ENCODE measurements at regions not wholly inside any gene's neighbourhood (a gene's known extent, or its start where the extent isn't known, plus 50 kb on each side); places are given as distances from the start of the nearest gene placed in this dataset.

- Histone ChIP-seq H3K4me3 (ENCODE audit: low read depth in 1 of 3, low read length in 3 of 3) (no peak overlapping the region), H3K4me1 (ENCODE audit: control insufficient read depth in 3 of 3, insufficient read depth in 2 of 3, low read depth in 1 of 3, low read length in 2 of 3) (no peaks in the 10 kb centered on the region), H3K36me3 (ENCODE audit: control insufficient read depth in 3 of 3, insufficient read depth in 2 of 3, low read depth in 1 of 3, low read length in 3 of 3) (no peaks in the 10 kb centered on the region), H3K27me3 (ENCODE audit: control insufficient read depth in 3 of 3, insufficient read depth in 3 of 3, low read length in 3 of 3) (no peaks in the 10 kb centered on the region), H3K27ac (ENCODE audit: low read depth in 1 of 3, low read length in 2 of 3) (no peak overlapping the region), H3K9me3 (ENCODE audit: control insufficient read depth in 2 of 2, insufficient read depth in 1 of 2, low read depth in 1 of 2, low read length in 1 of 2) (no peaks in the 10 kb centered on the region)
- DNase-seq (no peak), FAIRE-seq (no peak)
- 76 to 85% (median 78%) methylated on average over 2 of the region's 2 CpGs for WGBS, 3 donors
Measured at GRCh38 chr3:145134738-145135137, 1026.2 kb downstream of the PLOD2 start.

- WGBS, 3 donors: 67 to 75% (median 69%) methylated on average over 3 of the region's 3 CpGs
- Histone ChIP-seq H3K9me3 (ENCODE audit: control insufficient read depth in 2 of 2, insufficient read depth in 1 of 2, low read depth in 1 of 2, low read length in 1 of 2) (no peaks in the 10 kb centered on the region), H3K4me3 (ENCODE audit: low read depth in 1 of 3, low read length in 3 of 3) (no peak overlapping the region), H3K4me1 (ENCODE audit: control insufficient read depth in 3 of 3, insufficient read depth in 2 of 3, low read depth in 1 of 3, low read length in 2 of 3) (no peaks in the 10 kb centered on the region), H3K36me3 (ENCODE audit: control insufficient read depth in 3 of 3, insufficient read depth in 2 of 3, low read depth in 1 of 3, low read length in 3 of 3) (no peaks in the 10 kb centered on the region), H3K27ac (ENCODE audit: low read depth in 1 of 3, low read length in 2 of 3) (no peak overlapping the region), H3K27me3 (ENCODE audit: control insufficient read depth in 3 of 3, insufficient read depth in 3 of 3, low read length in 3 of 3) (no peaks in the 10 kb centered on the region)
- FAIRE-seq: no peak
- no peak for DNase-seq
Measured at GRCh38 chr3:145144361-145144760, 1016.6 kb downstream of the PLOD2 start.

- Histone ChIP-seq H3K4me3 (ENCODE audit: low read depth in 1 of 3, low read length in 3 of 3) (no peak overlapping the region), H3K27ac (ENCODE audit: low read depth in 1 of 3, low read length in 2 of 3) (no peak overlapping the region), H3K27me3 (ENCODE audit: control insufficient read depth in 3 of 3, insufficient read depth in 3 of 3, low read length in 3 of 3) (no peaks in the 10 kb centered on the region), H3K4me1 (ENCODE audit: control insufficient read depth in 3 of 3, insufficient read depth in 2 of 3, low read depth in 1 of 3, low read length in 2 of 3) (no peaks in the 10 kb centered on the region), H3K9me3 (ENCODE audit: control insufficient read depth in 2 of 2, insufficient read depth in 1 of 2, low read depth in 1 of 2, low read length in 1 of 2) (no peaks in the 10 kb centered on the region), H3K36me3 (ENCODE audit: control insufficient read depth in 3 of 3, insufficient read depth in 2 of 3, low read depth in 1 of 3, low read length in 3 of 3) (no peaks in the 10 kb centered on the region)
- FAIRE-seq (no peak), DNase-seq (no peak)
- 3 to 42% (median 12%) methylated on average over 1 of the region's 1 CpG for WGBS, 3 donors
Measured at GRCh38 chr3:145145461-145145860, 1015.5 kb downstream of the PLOD2 start.

DNA sequence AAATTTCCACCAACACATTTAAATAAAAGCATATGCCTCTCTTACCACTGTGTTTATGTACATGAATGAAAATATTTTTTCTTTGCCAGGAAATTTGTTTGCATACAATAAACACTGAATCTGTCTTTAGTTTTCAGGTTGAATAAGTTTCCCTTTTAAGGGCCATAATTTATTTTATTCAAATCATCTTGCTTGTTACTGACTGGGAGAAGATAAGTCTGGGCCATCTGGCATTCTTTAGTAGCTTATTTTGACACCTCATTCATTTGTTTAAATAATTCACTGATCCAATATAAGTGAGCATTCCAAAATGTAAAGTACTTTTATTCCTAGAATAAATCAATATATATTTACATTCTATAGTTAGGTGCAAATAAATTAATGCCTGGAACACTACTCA lies 1001.3 kb downstream of the PLOD2 start:
- H3K27me3 ChIP-seq (ENCODE audit: control insufficient read depth in 3 of 3, insufficient read depth in 3 of 3, low read length in 3 of 3): no peaks in the 10 kb centered on the region
- H3K9me3 ChIP-seq (ENCODE audit: control insufficient read depth in 2 of 2, insufficient read depth in 1 of 2, low read depth in 1 of 2, low read length in 1 of 2): no peaks in the 10 kb centered on the region
- no peaks in the 10 kb centered on the region for H3K4me1 ChIP-seq (ENCODE audit: control insufficient read depth in 3 of 3, insufficient read depth in 2 of 3, low read depth in 1 of 3, low read length in 2 of 3)
- DNase-seq (no peak), FAIRE-seq (no peak)
- no peaks in the 10 kb centered on the region for H3K36me3 ChIP-seq (ENCODE audit: control insufficient read depth in 3 of 3, insufficient read depth in 2 of 3, low read depth in 1 of 3, low read length in 3 of 3)
- H3K27ac ChIP-seq (ENCODE audit: low read depth in 1 of 3, low read length in 2 of 3): no peak overlapping the region
- no peak overlapping the region for H3K4me3 ChIP-seq (ENCODE audit: low read depth in 1 of 3, low read length in 3 of 3)

GRCh38 chr3:145170121-145170520 lies 990.9 kb downstream of the PLOD2 start:
- DNase-seq (no peak), FAIRE-seq (no peak)
- Histone ChIP-seq H3K27ac (ENCODE audit: low read depth in 1 of 3, low read length in 2 of 3) (no peak overlapping the region), H3K9me3 (ENCODE audit: control insufficient read depth in 2 of 2, insufficient read depth in 1 of 2, low read depth in 1 of 2, low read length in 1 of 2) (no peaks in the 10 kb centered on the region), H3K36me3 (ENCODE audit: control insufficient read depth in 3 of 3, insufficient read depth in 2 of 3, low read depth in 1 of 3, low read length in 3 of 3) (no peaks in the 10 kb centered on the region), H3K4me1 (ENCODE audit: control insufficient read depth in 3 of 3, insufficient read depth in 2 of 3, low read depth in 1 of 3, low read length in 2 of 3) (no peaks in the 10 kb centered on the region), H3K4me3 (ENCODE audit: low read depth in 1 of 3, low read length in 3 of 3) (no peak overlapping the region), H3K27me3 (ENCODE audit: control insufficient read depth in 3 of 3, insufficient read depth in 3 of 3, low read length in 3 of 3) (no peaks in the 10 kb centered on the region)
- 68 to 82% (median 76%) methylated on average over 2 of the region's 2 CpGs for WGBS, 3 donors

DNA sequence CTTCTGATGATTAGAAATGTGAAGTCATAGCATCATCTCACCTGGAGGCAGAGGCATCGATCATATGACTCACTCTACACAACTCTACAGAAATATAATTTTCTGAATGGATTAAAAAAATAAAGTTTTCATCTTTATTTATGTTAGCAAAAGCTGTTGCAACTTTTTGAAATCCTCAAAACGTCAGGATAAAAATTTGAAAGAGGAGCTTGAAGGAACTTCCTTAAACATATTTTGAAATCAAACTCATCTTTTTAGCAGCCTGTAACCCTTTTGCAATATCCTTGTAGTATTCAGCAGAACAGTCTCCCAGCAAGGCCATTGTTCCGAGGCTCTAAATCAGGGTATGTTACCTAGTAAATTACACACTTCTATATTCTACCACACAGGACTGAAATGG lies 985.4 kb downstream of the PLOD2 start:
- Histone ChIP-seq H3K4me1 (ENCODE audit: control insufficient read depth in 3 of 3, insufficient read depth in 2 of 3, low read depth in 1 of 3, low read length in 2 of 3) (no peaks in the 10 kb centered on the region), H3K27me3 (ENCODE audit: control insufficient read depth in 3 of 3, insufficient read depth in 3 of 3, low read length in 3 of 3) (no peaks in the 10 kb centered on the region), H3K36me3 (ENCODE audit: control insufficient read depth in 3 of 3, insufficient read depth in 2 of 3, low read depth in 1 of 3, low read length in 3 of 3) (no peaks in the 10 kb centered on the region), H3K9me3 (ENCODE audit: control insufficient read depth in 2 of 2, insufficient read depth in 1 of 2, low read depth in 1 of 2, low read length in 1 of 2) (no peaks in the 10 kb centered on the region), H3K4me3 (ENCODE audit: low read depth in 1 of 3, low read length in 3 of 3) (no peak overlapping the region), H3K27ac (ENCODE audit: low read depth in 1 of 3, low read length in 2 of 3) (no peak overlapping the region)
- FAIRE-seq: no peak
- no peak for DNase-seq
- WGBS, 3 donors: 56 to 61% (median 57%) methylated on average over 3 of the region's 3 CpGs

- peak; percentile 75 for FAIRE-seq
- DNase-seq: no peak
- Histone ChIP-seq H3K27me3 (ENCODE audit: control insufficient read depth in 3 of 3, insufficient read depth in 3 of 3, low read length in 3 of 3) (no peaks in the 10 kb centered on the region), H3K4me1 (ENCODE audit: control insufficient read depth in 3 of 3, insufficient read depth in 2 of 3, low read depth in 1 of 3, low read length in 2 of 3) (no peaks in the 10 kb centered on the region), H3K4me3 (ENCODE audit: low read depth in 1 of 3, low read length in 3 of 3) (no peak overlapping the region), H3K36me3 (ENCODE audit: control insufficient read depth in 3 of 3, insufficient read depth in 2 of 3, low read depth in 1 of 3, low read length in 3 of 3) (no peaks in the 10 kb centered on the region), H3K9me3 (ENCODE audit: control insufficient read depth in 2 of 2, insufficient read depth in 1 of 2, low read depth in 1 of 2, low read length in 1 of 2) (no peaks in the 10 kb centered on the region), H3K27ac (ENCODE audit: low read depth in 1 of 3, low read length in 2 of 3) (no peak overlapping the region)
- WGBS, 3 donors: 45 to 62% (median 54%) methylated on average over 2 of the region's 2 CpGs
Measured at GRCh38 chr3:145176907-145177306, 984.1 kb downstream of the PLOD2 start.

GRCh38 chr3:145177828-145178227 lies 983.2 kb downstream of the PLOD2 start:
- Histone ChIP-seq H3K27ac (ENCODE audit: low read depth in 1 of 3, low read length in 2 of 3) (no peak overlapping the region), H3K9me3 (ENCODE audit: control insufficient read depth in 2 of 2, insufficient read depth in 1 of 2, low read depth in 1 of 2, low read length in 1 of 2) (no peaks in the 10 kb centered on the region), H3K36me3 (ENCODE audit: control insufficient read depth in 3 of 3, insufficient read depth in 2 of 3, low read depth in 1 of 3, low read length in 3 of 3) (no peaks in the 10 kb centered on the region), H3K4me1 (ENCODE audit: control insufficient read depth in 3 of 3, insufficient read depth in 2 of 3, low read depth in 1 of 3, low read length in 2 of 3) (no peaks in the 10 kb centered on the region), H3K27me3 (ENCODE audit: control insufficient read depth in 3 of 3, insufficient read depth in 3 of 3, low read length in 3 of 3) (no peaks in the 10 kb centered on the region), H3K4me3 (ENCODE audit: low read depth in 1 of 3, low read length in 3 of 3) (no peak overlapping the region)
- DNase-seq: no peak
- FAIRE-seq: no peak
- 52 to 55% (median 52%) methylated on average over 2 of the region's 2 CpGs for WGBS, 3 donors

GRCh38 chr3:145182196-145182911 lies 978.6 kb downstream of the PLOD2 start:
- DNase-seq: no peak
- 55 to 61% (median 57%) methylated on average over 4 of the region's 4 CpGs for WGBS, 3 donors
- Histone ChIP-seq H3K36me3 (ENCODE audit: control insufficient read depth in 3 of 3, insufficient read depth in 2 of 3, low read depth in 1 of 3, low read length in 3 of 3) (no peaks in the 10 kb centered on the region), H3K4me1 (ENCODE audit: control insufficient read depth in 3 of 3, insufficient read depth in 2 of 3, low read depth in 1 of 3, low read length in 2 of 3) (no peaks in the 10 kb centered on the region), H3K27me3 (ENCODE audit: control insufficient read depth in 3 of 3, insufficient read depth in 3 of 3, low read length in 3 of 3) (no peaks in the 10 kb centered on the region), H3K27ac (ENCODE audit: low read depth in 1 of 3, low read length in 2 of 3) (no peak overlapping the region), H3K4me3 (ENCODE audit: low read depth in 1 of 3, low read length in 3 of 3) (no peak overlapping the region), H3K9me3 (ENCODE audit: control insufficient read depth in 2 of 2, insufficient read depth in 1 of 2, low read depth in 1 of 2, low read length in 1 of 2) (no peaks in the 10 kb centered on the region)
- no peak for FAIRE-seq

Data from small intestine (tissue), 7 donors.